ENCODE measurements at regions not wholly inside any gene's neighbourhood (a gene's known extent, or its start where the extent isn't known, plus 50 kb on each side); places are given as distances from the start of the nearest gene placed in this dataset.

DNA sequence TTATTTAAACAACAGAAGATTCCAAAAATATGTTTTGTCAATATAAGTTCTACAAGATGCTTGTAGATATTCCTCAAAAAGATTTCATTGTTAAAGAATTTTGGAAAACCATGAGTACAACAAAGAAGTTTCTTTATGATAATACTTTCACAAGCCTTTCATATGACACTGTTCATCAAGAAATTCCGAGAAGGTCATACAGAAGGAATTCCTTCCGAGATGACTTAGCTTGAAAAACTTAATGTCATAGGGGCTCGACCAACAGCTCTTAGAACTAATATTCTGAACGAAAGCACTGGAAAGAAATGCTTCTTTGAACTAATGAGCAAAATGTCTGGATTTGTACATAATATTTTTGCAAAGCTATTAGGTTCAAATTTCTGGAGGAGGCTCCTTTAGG lies 403.4 kb downstream of the KLF5 start:
- H3K36me3 ChIP-seq (ENCODE audit: control insufficient read depth, insufficient read depth, low read length), result no peaks in the 10 kb centered on the region
- ChIA-PET POLR2A (no interaction called here), CTCF (no interaction called here)
- no peak overlapping the region for H3K4me3 ChIP-seq (ENCODE audit: low read depth in 2 of 2, low read length in 2 of 2)
- in situ Hi-C loops (cut with HindIII; ENCODE audit: low pct_unique_long_range_greater_than_20kb, low sequenced_read_pairs), result no loop called here
- H3K27me3 ChIP-seq (ENCODE audit: control insufficient read depth, insufficient read depth, low read length), result no peaks in the 10 kb centered on the region
- TF ChIP-seq POLR2AphosphoS5 (IDR thresholded peaks at IDR 0.05; ENCODE audit: low read depth, low read length) (no peak), SIN3A (IDR thresholded peaks at IDR 0.05; ENCODE audit: borderline replicate concordance, insufficient read depth, low read depth, low read length) (no peak), CTCF (IDR thresholded peaks at IDR 0.05) (no peak), TCF7L2 (IDR thresholded peaks at IDR 0.05; ENCODE audit: low read depth, low read length) (no peak)
- intact Hi-C loops (cut with micrococcal nuclease; ENCODE audit: unreplicated experiment), result no loop called here
- BruUV-seq (replicated peaks), result no TSS peak
- no peak for DNase-seq (ENCODE audit: low read depth, low spot score)
- H3K9me3 ChIP-seq (ENCODE audit: control insufficient read depth, insufficient read depth, low read depth, low read length), result no peaks in the 10 kb centered on the region
- no peaks in the 10 kb centered on the region for H3K4me1 ChIP-seq (ENCODE audit: control insufficient read depth, insufficient read depth, low read length)
- ATAC-seq, result no peak
- H3K27ac ChIP-seq (ENCODE audit: low read length), result no peak overlapping the region

GRCh38 chr13:73451221-73452029 lies 392.6 kb downstream of the KLF5 start:
- ChIA-PET CTCF (no interaction called here), POLR2A (interaction anchor here (0.6 kb wide), 1 partner anchor 158 kb away, joined by 19 read pairs; no protein-coding TSS in a partner anchor)
- Histone ChIP-seq H3K36me3 (ENCODE audit: control insufficient read depth, insufficient read depth, low read length) (no peaks in the 10 kb centered on the region), H3K27me3 (ENCODE audit: control insufficient read depth, insufficient read depth, low read length) (no peaks in the 10 kb centered on the region), H3K4me1 (ENCODE audit: control insufficient read depth, insufficient read depth, low read length) (no peaks in the 10 kb centered on the region), H3K4me3 (ENCODE audit: low read depth in 2 of 2, low read length in 2 of 2) (no peak overlapping the region), H3K9me3 (ENCODE audit: control insufficient read depth, insufficient read depth, low read depth, low read length) (no peaks in the 10 kb centered on the region), H3K27ac (ENCODE audit: low read length) (no peak overlapping the region)
- in situ Hi-C loops (cut with HindIII; ENCODE audit: low pct_unique_long_range_greater_than_20kb, low sequenced_read_pairs), result no loop called here
- ATAC-seq, result no peak
- no peak for DNase-seq (ENCODE audit: low read depth, low spot score)
- BruUV-seq (replicated peaks), result no TSS peak
- intact Hi-C loops (cut with micrococcal nuclease; ENCODE audit: unreplicated experiment), result no loop called here
- TF ChIP-seq POLR2AphosphoS5 (IDR thresholded peaks at IDR 0.05; ENCODE audit: low read depth, low read length) (no peak), TCF7L2 (IDR thresholded peaks at IDR 0.05; ENCODE audit: low read depth, low read length) (no peak), REST (IDR thresholded peaks at IDR 0.05; ENCODE audit: insufficient read depth in 1 of 2, low read depth in 2 of 2, low read length in 1 of 2) (no peak)

GRCh38 chr13:73450583-73450982 lies 391.8 kb downstream of the KLF5 start:
- H3K27me3 ChIP-seq (ENCODE audit: control insufficient read depth, insufficient read depth, low read length), result no peaks in the 10 kb centered on the region
- ChIA-PET POLR2A (no interaction called here), CTCF (no interaction called here)
- TF ChIP-seq REST (IDR thresholded peaks at IDR 0.05; ENCODE audit: insufficient read depth in 1 of 2, low read depth in 2 of 2, low read length in 1 of 2) (no peak), POLR2AphosphoS5 (IDR thresholded peaks at IDR 0.05; ENCODE audit: low read depth, low read length) (no peak), CTCF (IDR thresholded peaks at IDR 0.05) (no peak), SIN3A (IDR thresholded peaks at IDR 0.05; ENCODE audit: borderline replicate concordance, insufficient read depth, low read depth, low read length) (no peak), TCF7L2 (IDR thresholded peaks at IDR 0.05; ENCODE audit: low read depth, low read length) (no peak)
- intact Hi-C loops (cut with micrococcal nuclease; ENCODE audit: unreplicated experiment) (no loop called here), in situ Hi-C loops (cut with HindIII; ENCODE audit: low pct_unique_long_range_greater_than_20kb, low sequenced_read_pairs) (no loop called here)
- H3K9me3 ChIP-seq (ENCODE audit: control insufficient read depth, insufficient read depth, low read depth, low read length), result no peaks in the 10 kb centered on the region
- no peak overlapping the region for H3K4me3 ChIP-seq (ENCODE audit: low read depth in 2 of 2, low read length in 2 of 2)
- no TSS peak for BruUV-seq (replicated peaks)
- no peak for ATAC-seq
- no peak for DNase-seq (ENCODE audit: low read depth, low spot score)
- H3K27ac ChIP-seq (ENCODE audit: low read length), result no peak overlapping the region
- no peaks in the 10 kb centered on the region for H3K4me1 ChIP-seq (ENCODE audit: control insufficient read depth, insufficient read depth, low read length)
- H3K36me3 ChIP-seq (ENCODE audit: control insufficient read depth, insufficient read depth, low read length), result no peaks in the 10 kb centered on the region
